WTC11 (cell line): ENCODE measurements at regions not wholly inside any gene's neighbourhood (a gene's known extent, or its start where the extent isn't known, plus 50 kb on each side); places are given as distances from the start of the nearest gene placed in this dataset.
"Not testable (repeated sequence)": the region's sequence is repeated elsewhere in the genome, so short reads cannot be mapped to it uniquely, and the experiment has no call there.

Experiments used
- ATAC-seq: fragments of 200-7000 bp; cut with Tn5 transposase; 2 replicates; pipeline ENCODE4 v1.10.0; 2021; ENCODE audit warnings: mild to moderate bottlenecking, moderate library complexity
- CTCF ChIA-PET: fragments of 300-600 bp; sonication (Branson Sonifier 250); formaldehyde crosslinking; loops from one replicate; lab custom pipeline; 2021; ENCODE audit warnings: antibody characterized with exemption; lab: Charles Lee
- POLR2A ChIA-PET: fragments of 350-600 bp; sonication (Branson Sonifier 250); formaldehyde crosslinking; loops from one replicate; lab custom pipeline; 2021; ENCODE audit warnings: antibody characterized with exemption; lab: Charles Lee
- DNase-seq: peaks from one replicate; pipeline ENCODE4 v3.0.0; 2021; ENCODE audit warnings: low spot score
- H3K27ac Mint-ChIP-seq: 2 replicates; pipeline ENCODE4 v1.8.0; 2021; ENCODE audit warnings: mixed read lengths
- H3K27me3 Mint-ChIP-seq: 2 replicates; pipeline ENCODE4 v1.8.0; 2021; ENCODE audit warnings: low read depth, mild to moderate bottlenecking, moderate library complexity, mixed read lengths
- H3K36me3 Mint-ChIP-seq: 2 replicates; pipeline ENCODE4 v1.8.0; 2021; ENCODE audit warnings: mixed read lengths
- H3K4me1 Mint-ChIP-seq: 2 replicates; pipeline ENCODE4 v1.8.0; 2022; ENCODE audit warnings: mixed read lengths
- H3K4me3 Mint-ChIP-seq: 2 replicates; pipeline ENCODE4 v1.8.0; 2021; ENCODE audit warnings: mild to moderate bottlenecking, moderate library complexity, mixed read lengths
- H3K9me3 Mint-ChIP-seq: 2 replicates; pipeline ENCODE4 v1.8.0; 2021; ENCODE audit warnings: mixed read lengths
- ATF1 ChIP-seq: sonication (generic); formaldehyde crosslinking; IDR thresholded peaks from 2 replicates; pipeline ENCODE4 v1.8.1; 2023; ENCODE audit warnings: mild to moderate bottlenecking, moderate library complexity, missing genetic modification reagents
- CTCF ChIP-seq: fragments of 200-600 bp; IDR thresholded peaks from 2 replicates; pipeline ENCODE4 v1.8.0; 2022; ENCODE audit warnings: antibody characterized with exemption
- E2F4 ChIP-seq: sonication (generic); formaldehyde crosslinking; IDR thresholded peaks from 2 replicates; pipeline ENCODE4 v1.8.1; 2022; ENCODE audit warnings: low read depth, mild to moderate bottlenecking, moderate library complexity, missing genetic modification reagents, borderline replicate concordance
- ELF4 ChIP-seq: sonication (generic); formaldehyde crosslinking; IDR thresholded peaks from 2 replicates; pipeline ENCODE4 v1.8.1; 2022; ENCODE audit warnings: low read depth, mild to moderate bottlenecking, moderate library complexity, missing genetic modification reagents
- EMX1 ChIP-seq: fragments of 250-450 bp; sonication (Bioruptor Pico); IDR thresholded peaks from 2 replicates; pipeline ENCODE4 v1.8.0; 2021; ENCODE audit warnings: mild to moderate bottlenecking
- MXD4 ChIP-seq: fragments of 250-450 bp; sonication (Bioruptor Pico); IDR thresholded peaks from 2 replicates; pipeline ENCODE4 v1.8.0; 2021; ENCODE audit warnings: mild to moderate bottlenecking, moderate library complexity, borderline replicate concordance
- NFE2L1 ChIP-seq: sonication (generic); formaldehyde crosslinking; IDR thresholded peaks from 2 replicates; pipeline ENCODE4 v1.8.1; 2023; ENCODE audit warnings: missing genetic modification reagents
- PRRX2 ChIP-seq: fragments of 250-450 bp; sonication (Bioruptor Pico); IDR thresholded peaks from 2 replicates; pipeline ENCODE4 v1.8.0; 2021; ENCODE audit warnings: mild to moderate bottlenecking
- RORB ChIP-seq: fragments of 250-450 bp; sonication (Bioruptor Pico); IDR thresholded peaks from 2 replicates; pipeline ENCODE4 v1.9.0; 2021; ENCODE audit warnings: mild to moderate bottlenecking
- TEAD1 ChIP-seq: sonication (generic); formaldehyde crosslinking; IDR thresholded peaks from 2 replicates; pipeline ENCODE4 v1.8.0; 2022; ENCODE audit warnings: mild to moderate bottlenecking, missing genetic modification reagents
- TEAD4 ChIP-seq: sonication (generic); formaldehyde crosslinking; IDR thresholded peaks from 2 replicates; pipeline ENCODE4 v1.8.0; 2022; ENCODE audit warnings: mild to moderate bottlenecking, missing genetic modification reagents
- ZNF138 ChIP-seq: sonication (generic); formaldehyde crosslinking; conservative IDR thresholded peaks from 2 replicates; pipeline ENCODE4 v1.8.1; 2022; ENCODE audit warnings: mild to moderate bottlenecking, moderate library complexity, missing genetic modification reagents
- ZNF232 ChIP-seq: sonication (generic); formaldehyde crosslinking; IDR thresholded peaks from 2 replicates; pipeline ENCODE4 v1.8.0; 2022; ENCODE audit warnings: mild to moderate bottlenecking, missing genetic modification reagents
- ZNF263 ChIP-seq: sonication (generic); formaldehyde crosslinking; IDR thresholded peaks from 2 replicates; pipeline ENCODE4 v1.8.1; 2022; ENCODE audit warnings: low read depth, mild to moderate bottlenecking, moderate library complexity, missing genetic modification reagents
- ZNF281 ChIP-seq: sonication (generic); formaldehyde crosslinking; IDR thresholded peaks from 2 replicates; pipeline ENCODE4 v1.8.0; 2023; ENCODE audit warnings: mild to moderate bottlenecking, missing genetic modification reagents
- ZNF317 ChIP-seq: sonication (generic); formaldehyde crosslinking; IDR thresholded peaks from 2 replicates; pipeline ENCODE4 v1.8.1; 2023; ENCODE audit warnings: low read depth, mild to moderate bottlenecking, moderate library complexity, missing genetic modification reagents, borderline replicate concordance
- TF ChIP-seq, protein P1 (sequence below): sonication (generic); formaldehyde crosslinking; IDR thresholded peaks from 2 replicates; pipeline ENCODE4 v1.8.1; 2022; ENCODE audit warnings: missing genetic modification reagents, borderline replicate concordance
- TF ChIP-seq, protein P2 (sequence below): sonication (generic); formaldehyde crosslinking; IDR thresholded peaks from 2 replicates; pipeline ENCODE4 v1.8.1; 2023; ENCODE audit warnings: mild to moderate bottlenecking, missing genetic modification reagents, moderate library complexity

GRCh38 chr14:43665570-43666267 lies 841.4 kb downstream of the FSCB start:
- Mint-ChIP-seq H3K27ac (no peak overlapping the region), H3K27me3 (no peaks in the 10 kb centered on the region), H3K36me3 (no peaks in the 10 kb centered on the region; the same call in 1 of the 2 replicates), H3K9me3 (peaks cover 40% of the 10 kb centered on the region), H3K4me1 (no peaks in the 10 kb centered on the region), H3K4me3 (no peak overlapping the region)
- TF ChIP-seq, protein P1, sequence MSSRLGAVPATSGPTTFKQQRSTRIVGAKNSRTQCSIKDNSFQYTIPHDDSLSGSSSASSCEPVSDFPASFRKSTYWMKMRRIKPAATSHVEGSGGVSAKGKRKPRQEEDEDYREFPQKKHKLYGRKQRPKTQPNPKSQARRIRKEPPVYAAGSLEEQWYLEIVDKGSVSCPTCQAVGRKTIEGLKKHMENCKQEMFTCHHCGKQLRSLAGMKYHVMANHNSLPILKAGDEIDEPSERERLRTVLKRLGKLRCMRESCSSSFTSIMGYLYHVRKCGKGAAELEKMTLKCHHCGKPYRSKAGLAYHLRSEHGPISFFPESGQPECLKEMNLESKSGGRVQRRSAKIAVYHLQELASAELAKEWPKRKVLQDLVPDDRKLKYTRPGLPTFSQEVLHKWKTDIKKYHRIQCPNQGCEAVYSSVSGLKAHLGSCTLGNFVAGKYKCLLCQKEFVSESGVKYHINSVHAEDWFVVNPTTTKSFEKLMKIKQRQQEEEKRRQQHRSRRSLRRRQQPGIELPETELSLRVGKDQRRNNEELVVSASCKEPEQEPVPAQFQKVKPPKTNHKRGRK: no peak
- TF ChIP-seq ZNF232 (no peak), EMX1 (no peak), PRRX2 (CRISPR knock-in tag) (no peak), TEAD4 (no peak), E2F4 (CRISPR knock-in tag) (no peak), TEAD1 (no peak), ZNF317 (no peak), CTCF (no peak), MXD4 (CRISPR knock-in tag) (no peak), ZNF138 (CRISPR knock-in tag) (no peak), ATF1 (no peak), ELF4 (CRISPR knock-in tag) (no peak)
- TF ChIP-seq, protein P2, sequence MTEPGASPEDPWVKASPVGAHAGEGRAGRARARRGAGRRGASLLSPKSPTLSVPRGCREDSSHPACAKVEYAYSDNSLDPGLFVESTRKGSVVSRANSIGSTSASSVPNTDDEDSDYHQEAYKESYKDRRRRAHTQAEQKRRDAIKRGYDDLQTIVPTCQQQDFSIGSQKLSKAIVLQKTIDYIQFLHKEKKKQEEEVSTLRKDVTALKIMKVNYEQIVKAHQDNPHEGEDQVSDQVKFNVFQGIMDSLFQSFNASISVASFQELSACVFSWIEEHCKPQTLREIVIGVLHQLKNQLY (CRISPR knock-in tag): no peak
- ATAC-seq (no peak), DNase-seq (no peak)
- ChIA-PET CTCF (no interaction called here), POLR2A (no interaction called here)

- H3K27ac Mint-ChIP-seq, H3K4me3 Mint-ChIP-seq, H3K4me1 Mint-ChIP-seq, H3K36me3 Mint-ChIP-seq, H3K27me3 Mint-ChIP-seq, ATAC-seq, POLR2A ChIA-PET, CTCF ChIA-PET, DNase-seq: not testable (repeated sequence)
- peaks cover 44% of the 10 kb centered on the region for H3K9me3 Mint-ChIP-seq
These were observed 851.9 kb downstream of the FSCB start for GRCh38 chr14:43655194-43655593.

GRCh38 chr14:43651896-43652295 lies 855.2 kb downstream of the FSCB start:
- ChIA-PET CTCF (no interaction called here), POLR2A (no interaction called here)
- DNase-seq (no peak), ATAC-seq (no peak)
- H3K36me3 Mint-ChIP-seq: peaks cover 4% of the 10 kb centered on the region; the same call in 1 of the 2 replicates
- no peak overlapping the region for H3K27ac Mint-ChIP-seq
- H3K4me1 Mint-ChIP-seq: peaks cover 3% of the 10 kb centered on the region; the same call in 1 of the 2 replicates
- no peak overlapping the region for H3K4me3 Mint-ChIP-seq
- H3K9me3 Mint-ChIP-seq: peaks cover 48% of the 10 kb centered on the region
- H3K27me3 Mint-ChIP-seq: no peaks in the 10 kb centered on the region
- no peak for TF ChIP-seq RORB
- TF ChIP-seq, protein P1: no peak
- no peak for TF ChIP-seq ZNF281
- no peak for TF ChIP-seq NFE2L1 (CRISPR knock-in tag)
- no peak for TF ChIP-seq ZNF263
